Thoracic aorta (tissue), 2 donors: ENCODE measurements at regions not wholly inside any gene's neighbourhood (a gene's known extent, or its start where the extent isn't known, plus 50 kb on each side); places are given as distances from the start of the nearest gene placed in this dataset.
"Not testable (repeated sequence)": the region's sequence is repeated elsewhere in the genome, so short reads cannot be mapped to it uniquely, and the experiment has no call there.

ENCODE experiments used
- ATAC-seq: fragments of 150-250 bp; one replicate; pipeline ENCODE4 v1.8.0; 2017; ENCODE audit warnings: low read depth; ENCODE audit not compliant: insufficient number of reproducible peaks, low FRiP score
- DNase-seq: peaks from one replicate; pipeline ENCODE4 v3.0.0-alpha.2; 2020; ENCODE audit warnings: low spot score
- H3K27ac ChIP-seq, 2 donors: fragments of 200-600 bp; sonication (generic); 1 replicate in 1 of 2; 2 replicates in 1 of 2; pipeline ENCODE4 v1.5.1; 2016; ENCODE audit warnings: mild to moderate bottlenecking in 2 of 2, moderate library complexity in 2 of 2
- H3K27me3 ChIP-seq: fragments of 200-600 bp; sonication (generic); replicated peaks from 2 replicates; pipeline ENCODE4 v1.6.0; 2016; ENCODE audit warnings: mild to moderate bottlenecking; ENCODE audit not compliant: insufficient read depth
- H3K36me3 ChIP-seq: fragments of 200-600 bp; sonication (generic); one replicate; pipeline ENCODE4 v1.5.1; 2016
- H3K4me1 ChIP-seq, 2 donors: fragments of 200-600 bp; sonication (generic); 1 replicate in 1 of 2; 2 replicates in 1 of 2; pipeline versions ENCODE4 v1.5.1 to v1.6.0; 2016; ENCODE audit warnings: low read depth in 2 of 2, mild to moderate bottlenecking in 1 of 2; ENCODE audit not compliant: control insufficient read depth in 1 of 2
- H3K4me3 ChIP-seq: fragments of 200-600 bp; sonication (generic); 2 replicates; pipeline ENCODE4 v1.5.1; 2016; ENCODE audit warnings: mild to moderate bottlenecking
- H3K9me3 ChIP-seq: fragments of 200-600 bp; sonication (generic); 2 replicates; pipeline ENCODE4 v1.5.1; 2016
- CTCF ChIP-seq: fragments of 200-600 bp; sonication (generic); IDR thresholded peaks from one replicate; pipeline ENCODE4 v1.5.1; 2019; ENCODE audit warnings: antibody characterized with exemption

DNA sequence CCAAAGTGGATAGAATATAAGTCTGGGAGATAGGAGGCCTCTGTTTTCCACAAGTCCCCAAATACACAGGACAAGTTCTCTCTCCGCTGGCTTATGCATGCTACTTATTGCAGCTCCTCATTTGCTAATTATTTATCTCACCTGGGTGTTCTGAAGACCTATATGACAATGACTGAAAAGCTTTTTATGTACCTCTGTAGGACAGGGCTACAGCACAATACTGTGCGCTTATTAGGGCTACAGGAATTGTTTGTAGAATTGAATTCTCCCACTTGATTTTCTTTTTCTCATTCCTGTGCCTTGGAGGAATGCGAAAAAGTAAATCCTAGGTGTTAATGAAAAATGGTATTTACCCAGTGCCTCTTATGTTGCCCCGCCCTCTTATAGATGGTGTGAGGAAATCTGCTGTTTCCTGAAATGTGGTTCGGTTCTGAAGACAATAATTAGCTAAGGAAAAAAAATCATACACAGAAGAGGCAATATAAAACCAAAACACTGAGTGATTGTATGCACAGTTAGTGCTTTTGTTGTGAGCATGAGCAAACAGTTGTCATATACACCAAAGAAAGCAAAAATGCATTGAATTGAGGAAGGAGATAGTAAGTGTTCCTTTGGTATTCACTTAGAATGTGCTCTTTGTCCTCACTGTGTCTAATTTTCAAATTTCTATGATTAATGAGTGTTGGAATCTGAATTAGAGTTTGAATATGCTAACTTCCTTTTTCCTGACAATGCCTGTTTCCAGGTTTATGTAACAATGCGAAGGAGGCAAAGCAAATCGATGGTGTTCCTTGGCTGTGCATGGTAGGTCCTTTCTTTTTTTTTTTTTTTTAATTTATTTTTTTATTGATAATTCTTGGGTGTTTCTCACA is 78.7 kb upstream of the PNPT1 start:
- peaks cover 0 to 9% of the 10 kb centered on the region in 2 donors for H3K4me1 ChIP-seq
- no peaks in the 10 kb centered on the region for H3K27me3 ChIP-seq
- TF ChIP-seq CTCF = no peak
- ATAC-seq (no peak), DNase-seq (no peak)
- no peaks in the 10 kb centered on the region for H3K36me3 ChIP-seq
- no peak overlapping the region for H3K27ac ChIP-seq
- no peak overlapping the region for H3K4me3 ChIP-seq
- H3K9me3 ChIP-seq = no peaks in the 10 kb centered on the region

- Histone ChIP-seq H3K36me3 (no peaks in the 10 kb centered on the region), H3K4me3 (no peak overlapping the region), H3K4me1 (peaks cover 0 to 9% of the 10 kb centered on the region in 2 donors), H3K27me3 (no peaks in the 10 kb centered on the region), H3K9me3 (no peaks in the 10 kb centered on the region), H3K27ac (no peak overlapping the region)
- peak; percentile 81 for TF ChIP-seq CTCF
- DNase-seq = no peak
- ATAC-seq = no peak
These were observed 78.0 kb upstream of the PNPT1 start for GRCh38 chr2:55771612-55772011.

DNA sequence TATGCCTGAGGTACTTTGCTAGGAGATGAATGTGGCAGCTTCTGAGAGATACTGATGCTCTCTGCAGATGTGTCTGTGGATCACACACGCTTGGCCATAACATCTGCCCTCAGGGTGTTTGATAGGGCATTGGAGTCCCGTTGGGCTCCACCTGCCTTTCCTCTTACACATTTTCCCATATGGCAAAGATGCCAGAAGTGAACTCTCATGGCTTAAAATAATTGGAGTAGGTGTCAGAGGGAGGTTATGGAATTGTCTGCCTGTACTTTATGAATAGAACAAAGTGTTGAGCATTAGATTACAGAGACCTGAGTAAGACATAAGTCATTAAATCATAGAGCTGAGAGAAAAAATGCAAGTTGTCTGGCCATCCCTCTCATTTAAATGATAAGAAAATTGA is 75.3 kb upstream of the PNPT1 start:
- H3K9me3 ChIP-seq = no peaks in the 10 kb centered on the region
- no peaks in the 10 kb centered on the region for H3K36me3 ChIP-seq
- DNase-seq (no peak), ATAC-seq (no peak)
- peaks cover 0 to 9% of the 10 kb centered on the region in 2 donors for H3K4me1 ChIP-seq
- no peak overlapping the region for H3K4me3 ChIP-seq
- no peaks in the 10 kb centered on the region for H3K27me3 ChIP-seq
- no peak overlapping the region for H3K27ac ChIP-seq
- TF ChIP-seq CTCF = no peak

DNA sequence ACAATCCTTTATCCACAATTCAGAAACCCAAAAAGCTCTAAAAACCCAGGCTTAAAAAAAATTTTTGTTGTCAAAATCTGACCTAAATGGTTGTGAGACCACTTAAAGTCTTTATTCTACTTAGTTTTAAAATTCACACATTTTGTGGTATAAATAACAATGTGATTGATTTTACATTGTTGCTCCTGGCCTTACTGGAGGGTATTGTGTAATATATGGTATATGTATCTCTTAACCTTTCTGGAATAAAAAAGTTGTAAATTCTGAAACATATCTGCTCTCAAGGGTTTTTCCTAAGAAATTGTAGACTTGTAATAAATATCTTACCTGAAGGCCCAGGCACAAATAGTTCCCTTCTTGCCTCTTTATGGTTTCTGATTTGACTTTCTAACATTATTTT is 73.3 kb upstream of the PNPT1 start:
- H3K9me3 ChIP-seq = no peaks in the 10 kb centered on the region
- H3K4me1 ChIP-seq = peaks cover 7 to 16% of the 10 kb centered on the region in 2 donors
- no peak for ATAC-seq
- no peak overlapping the region for H3K27ac ChIP-seq
- DNase-seq = no peak
- no peaks in the 10 kb centered on the region for H3K36me3 ChIP-seq
- H3K27me3 ChIP-seq = no peaks in the 10 kb centered on the region
- no peak for TF ChIP-seq CTCF
- no peak overlapping the region for H3K4me3 ChIP-seq

- not testable (repeated sequence) for H3K9me3 ChIP-seq, ATAC-seq, DNase-seq, H3K27me3 ChIP-seq, H3K4me3 ChIP-seq, H3K36me3 ChIP-seq, H3K27ac ChIP-seq
- peaks cover 15 to 19% of the 10 kb centered on the region in 2 donors for H3K4me1 ChIP-seq
These were observed 72.1 kb upstream of the PNPT1 start for GRCh38 chr2:55765708-55766107.
